ENCODE measurements at regions not wholly inside any gene's neighbourhood (a gene's known extent, or its start where the extent isn't known, plus 50 kb on each side); places are given as distances from the start of the nearest gene placed in this dataset.

DNA sequence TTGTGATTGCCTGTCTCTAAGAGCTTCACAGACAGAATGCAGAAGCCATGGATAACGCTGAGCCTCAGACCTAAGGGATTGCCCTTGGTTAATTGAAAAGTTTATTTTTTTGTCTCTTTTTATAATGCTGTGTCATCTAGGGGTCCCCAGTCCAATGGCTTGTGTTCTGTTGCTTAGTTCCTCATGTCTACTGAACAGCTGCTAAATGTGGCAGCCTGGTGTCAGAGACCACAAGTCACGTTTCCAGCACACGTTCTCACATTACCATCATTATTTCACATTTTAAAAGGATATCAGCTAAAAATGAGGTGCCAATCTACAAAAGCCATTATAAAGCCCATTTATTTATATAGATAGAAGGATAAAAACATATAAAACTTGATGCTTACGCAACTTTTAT is 1362.0 kb downstream of the PCDH9 start:
- H3K9me3 ChIP-seq: no peaks in the 10 kb centered on the region
- DNase-seq (ENCODE audit: low spot score) (no peak), ATAC-seq (ENCODE audit: insufficient number of reproducible peaks, low FRiP score, low read depth) (no peak)
- TF ChIP-seq, protein P1, sequence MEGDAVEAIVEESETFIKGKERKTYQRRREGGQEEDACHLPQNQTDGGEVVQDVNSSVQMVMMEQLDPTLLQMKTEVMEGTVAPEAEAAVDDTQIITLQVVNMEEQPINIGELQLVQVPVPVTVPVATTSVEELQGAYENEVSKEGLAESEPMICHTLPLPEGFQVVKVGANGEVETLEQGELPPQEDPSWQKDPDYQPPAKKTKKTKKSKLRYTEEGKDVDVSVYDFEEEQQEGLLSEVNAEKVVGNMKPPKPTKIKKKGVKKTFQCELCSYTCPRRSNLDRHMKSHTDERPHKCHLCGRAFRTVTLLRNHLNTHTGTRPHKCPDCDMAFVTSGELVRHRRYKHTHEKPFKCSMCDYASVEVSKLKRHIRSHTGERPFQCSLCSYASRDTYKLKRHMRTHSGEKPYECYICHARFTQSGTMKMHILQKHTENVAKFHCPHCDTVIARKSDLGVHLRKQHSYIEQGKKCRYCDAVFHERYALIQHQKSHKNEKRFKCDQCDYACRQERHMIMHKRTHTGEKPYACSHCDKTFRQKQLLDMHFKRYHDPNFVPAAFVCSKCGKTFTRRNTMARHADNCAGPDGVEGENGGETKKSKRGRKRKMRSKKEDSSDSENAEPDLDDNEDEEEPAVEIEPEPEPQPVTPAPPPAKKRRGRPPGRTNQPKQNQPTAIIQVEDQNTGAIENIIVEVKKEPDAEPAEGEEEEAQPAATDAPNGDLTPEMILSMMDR (IDR thresholded peaks at IDR 0.05): no peak
- H3K4me3 ChIP-seq: no peak overlapping the region
- no peak overlapping the region for H3K27ac ChIP-seq
- H3K27me3 ChIP-seq (replicated peaks; ENCODE audit: insufficient read depth): no peaks in the 10 kb centered on the region
- H3K36me3 ChIP-seq: no peaks in the 10 kb centered on the region
- H3K4me1 ChIP-seq (ENCODE audit: control insufficient read depth in 1 of 2, low read depth in 2 of 2): no peaks in the 10 kb centered on the region

DNA sequence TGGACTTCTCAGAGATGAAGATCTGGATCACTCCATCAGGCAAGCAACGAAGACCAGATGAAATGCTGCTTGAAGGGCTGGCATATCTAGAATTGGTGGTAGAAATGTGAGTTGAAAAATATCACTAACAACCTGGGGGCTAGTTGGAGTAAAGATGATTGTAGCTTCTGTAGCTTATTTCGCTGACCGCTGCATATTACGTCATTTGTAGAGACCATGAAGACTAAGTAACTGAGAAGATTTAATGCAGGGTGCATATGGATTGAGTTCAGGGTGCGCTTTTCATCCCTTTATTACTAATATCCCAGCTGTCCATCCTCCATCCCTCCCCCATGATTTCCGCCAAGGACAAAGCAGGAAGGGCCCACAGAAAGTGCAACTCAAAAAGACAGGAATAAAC is 1364.0 kb downstream of the PCDH9 start:
- Histone ChIP-seq H3K27ac (no peak overlapping the region), H3K4me3 (no peak overlapping the region), H3K27me3 (replicated peaks; ENCODE audit: insufficient read depth) (no peaks in the 10 kb centered on the region), H3K4me1 (ENCODE audit: control insufficient read depth in 1 of 2, low read depth in 2 of 2) (no peaks in the 10 kb centered on the region), H3K36me3 (no peaks in the 10 kb centered on the region), H3K9me3 (no peaks in the 10 kb centered on the region)
- DNase-seq (ENCODE audit: low spot score): no peak
- TF ChIP-seq, protein P1 (IDR thresholded peaks at IDR 0.05): no peak
- no peak for ATAC-seq (ENCODE audit: insufficient number of reproducible peaks, low FRiP score, low read depth)

GRCh38 chr13:65865206-65865605 is 1364.9 kb downstream of the PCDH9 start:
- H3K9me3 ChIP-seq: no peaks in the 10 kb centered on the region
- no peak for ATAC-seq (ENCODE audit: insufficient number of reproducible peaks, low FRiP score, low read depth)
- no peak overlapping the region for H3K4me3 ChIP-seq
- H3K4me1 ChIP-seq (ENCODE audit: control insufficient read depth in 1 of 2, low read depth in 2 of 2): no peaks in the 10 kb centered on the region
- TF ChIP-seq, protein P1 (IDR thresholded peaks at IDR 0.05): no peak
- no peak for DNase-seq (ENCODE audit: low spot score)
- no peak overlapping the region for H3K27ac ChIP-seq
- no peaks in the 10 kb centered on the region for H3K36me3 ChIP-seq
- H3K27me3 ChIP-seq (replicated peaks; ENCODE audit: insufficient read depth): no peaks in the 10 kb centered on the region

- no peak for ATAC-seq (ENCODE audit: insufficient number of reproducible peaks, low FRiP score, low read depth)
- no peaks in the 10 kb centered on the region for H3K9me3 ChIP-seq
- H3K4me1 ChIP-seq (ENCODE audit: control insufficient read depth in 1 of 2, low read depth in 2 of 2): no peaks in the 10 kb centered on the region
- H3K36me3 ChIP-seq: no peaks in the 10 kb centered on the region
- no peak overlapping the region for H3K4me3 ChIP-seq
- no peaks in the 10 kb centered on the region for H3K27me3 ChIP-seq (replicated peaks; ENCODE audit: insufficient read depth)
- no peak overlapping the region for H3K27ac ChIP-seq
- no peak for DNase-seq (ENCODE audit: low spot score)
- TF ChIP-seq, protein P1 (IDR thresholded peaks at IDR 0.05): no peak
These were observed 1366.1 kb downstream of the PCDH9 start for GRCh38 chr13:65864039-65864438.

DNA sequence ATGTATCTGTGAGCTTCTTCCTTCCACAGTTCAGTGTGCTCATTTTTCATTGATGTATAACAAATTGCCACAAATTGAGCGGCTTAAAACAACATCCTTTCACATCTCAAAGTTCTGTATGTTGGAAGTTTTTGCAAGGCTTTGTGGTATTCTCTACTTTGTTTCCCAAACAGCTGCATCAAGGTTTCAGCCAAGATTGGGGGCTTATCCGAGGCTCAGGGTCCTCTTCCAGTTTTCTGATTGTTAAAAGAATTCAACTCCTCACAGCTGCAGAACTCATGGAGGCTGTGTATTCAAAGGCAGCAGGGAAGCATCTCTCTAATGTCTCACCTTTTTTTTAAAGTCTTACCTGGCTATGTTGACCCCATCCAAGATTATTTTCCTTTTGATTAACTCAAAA is 1369.8 kb downstream of the PCDH9 start:
- Histone ChIP-seq H3K36me3 (no peaks in the 10 kb centered on the region), H3K4me1 (ENCODE audit: control insufficient read depth in 1 of 2, low read depth in 2 of 2) (no peaks in the 10 kb centered on the region), H3K27ac (no peak overlapping the region), H3K27me3 (replicated peaks; ENCODE audit: insufficient read depth) (no peaks in the 10 kb centered on the region), H3K4me3 (no peak overlapping the region), H3K9me3 (no peaks in the 10 kb centered on the region)
- DNase-seq (ENCODE audit: low spot score) (no peak), ATAC-seq (ENCODE audit: insufficient number of reproducible peaks, low FRiP score, low read depth) (no peak)
- TF ChIP-seq, protein P1 (IDR thresholded peaks at IDR 0.05): no peak
